GM12872 (cell line): ENCODE measurements at regions not wholly inside any gene's neighbourhood (a gene's known extent, or its start where the extent isn't known, plus 50 kb on each side); places are given as distances from the start of the nearest gene placed in this dataset.

Experiments used
- TF ChIP-seq, protein P1 (sequence below): IDR thresholded peaks from 3 replicates; pipeline ENCODE4 v1.5.1; 2011; ENCODE audit warnings: low read depth, mild to moderate bottlenecking, low read length, moderate library complexity; ENCODE audit not compliant: insufficient read depth

DNA sequence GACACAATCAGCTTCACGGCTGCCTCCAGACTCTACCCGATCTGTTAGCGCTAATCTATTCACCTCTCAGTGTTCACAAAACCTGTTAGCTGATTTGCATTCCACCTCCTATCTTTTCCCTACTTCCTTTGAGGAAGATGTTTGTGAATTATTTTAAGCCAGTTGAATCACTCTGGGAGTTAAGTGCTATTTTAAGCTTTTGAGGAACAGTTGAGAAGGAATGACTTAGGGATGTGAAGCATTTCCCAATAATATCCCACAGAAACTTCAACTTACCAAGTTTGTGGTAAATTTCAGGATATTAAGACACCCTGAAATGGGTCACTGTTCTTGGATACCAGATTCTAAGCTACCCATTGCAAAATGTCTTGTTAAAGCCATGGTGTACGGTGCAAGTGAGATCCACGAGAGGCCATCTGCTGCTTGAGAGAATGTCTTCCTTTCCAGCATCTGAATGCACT is 145.2 kb upstream of the CITED2 start:
- TF ChIP-seq, protein P1, sequence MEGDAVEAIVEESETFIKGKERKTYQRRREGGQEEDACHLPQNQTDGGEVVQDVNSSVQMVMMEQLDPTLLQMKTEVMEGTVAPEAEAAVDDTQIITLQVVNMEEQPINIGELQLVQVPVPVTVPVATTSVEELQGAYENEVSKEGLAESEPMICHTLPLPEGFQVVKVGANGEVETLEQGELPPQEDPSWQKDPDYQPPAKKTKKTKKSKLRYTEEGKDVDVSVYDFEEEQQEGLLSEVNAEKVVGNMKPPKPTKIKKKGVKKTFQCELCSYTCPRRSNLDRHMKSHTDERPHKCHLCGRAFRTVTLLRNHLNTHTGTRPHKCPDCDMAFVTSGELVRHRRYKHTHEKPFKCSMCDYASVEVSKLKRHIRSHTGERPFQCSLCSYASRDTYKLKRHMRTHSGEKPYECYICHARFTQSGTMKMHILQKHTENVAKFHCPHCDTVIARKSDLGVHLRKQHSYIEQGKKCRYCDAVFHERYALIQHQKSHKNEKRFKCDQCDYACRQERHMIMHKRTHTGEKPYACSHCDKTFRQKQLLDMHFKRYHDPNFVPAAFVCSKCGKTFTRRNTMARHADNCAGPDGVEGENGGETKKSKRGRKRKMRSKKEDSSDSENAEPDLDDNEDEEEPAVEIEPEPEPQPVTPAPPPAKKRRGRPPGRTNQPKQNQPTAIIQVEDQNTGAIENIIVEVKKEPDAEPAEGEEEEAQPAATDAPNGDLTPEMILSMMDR, result no peak

DNA sequence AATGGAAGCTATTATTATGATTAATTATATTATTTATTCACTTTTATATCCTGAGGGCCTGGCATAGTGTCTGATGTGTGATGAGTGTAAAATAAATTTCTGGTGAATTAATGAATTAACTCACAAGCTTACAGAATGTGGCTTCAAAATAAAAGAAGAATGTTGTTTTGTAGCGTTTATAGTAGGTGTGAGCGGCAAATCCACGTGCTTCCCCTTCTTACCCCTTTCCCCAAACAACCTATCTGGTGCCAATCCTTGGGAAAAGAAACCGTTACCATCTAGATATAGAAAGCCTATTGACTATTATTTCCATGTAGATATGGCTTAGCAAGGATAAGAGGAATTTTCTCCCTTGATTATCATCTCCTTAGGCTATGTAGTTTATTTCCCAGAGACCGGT is 144.6 kb upstream of the CITED2 start:
- TF ChIP-seq, protein P1, result no peak

DNA sequence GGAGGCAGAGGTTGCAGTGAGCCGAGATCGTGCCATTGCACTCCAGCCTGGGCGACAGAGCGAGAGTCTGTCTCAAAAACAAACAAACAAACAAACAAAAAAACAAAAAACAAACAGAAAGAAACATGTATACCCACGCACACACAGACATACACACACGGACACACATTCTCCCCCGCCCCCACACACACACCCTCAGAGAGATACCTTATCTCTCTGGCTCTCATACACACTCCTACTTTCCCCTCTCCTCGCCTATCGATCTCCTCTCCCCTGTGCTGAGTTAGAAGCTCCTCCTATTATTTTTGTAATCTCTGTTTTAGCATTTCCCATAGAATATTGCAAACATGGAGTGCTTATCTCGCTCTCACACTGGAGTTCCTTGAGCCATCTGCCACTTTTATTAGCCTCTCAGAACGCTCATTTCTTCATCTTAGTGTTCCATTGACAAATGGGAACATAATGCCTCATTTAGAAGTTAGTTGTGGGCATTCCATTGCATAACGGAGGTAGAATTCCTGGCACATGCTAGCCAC is 144.2 kb upstream of the CITED2 start:
- TF ChIP-seq, protein P1, result no peak

DNA sequence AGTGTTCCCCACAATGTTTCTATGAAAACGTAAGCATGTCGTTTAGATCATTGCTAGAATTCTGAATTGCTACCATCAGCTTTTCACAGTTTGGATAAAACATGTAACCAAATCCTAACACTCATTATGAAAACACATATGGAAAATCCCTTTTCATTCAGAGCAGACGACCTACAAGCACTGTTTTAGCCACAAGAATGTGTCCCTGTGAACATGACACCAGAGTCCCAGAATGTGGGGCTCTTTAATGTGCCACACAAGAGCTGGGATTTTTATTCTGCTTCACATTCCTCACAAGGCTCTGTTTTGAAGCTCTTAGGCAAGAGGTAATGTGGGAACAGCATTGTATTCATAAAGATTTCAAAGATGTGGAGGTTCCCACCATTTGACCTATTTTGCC is 141.1 kb upstream of the CITED2 start:
- TF ChIP-seq, protein P1, result no peak

DNA sequence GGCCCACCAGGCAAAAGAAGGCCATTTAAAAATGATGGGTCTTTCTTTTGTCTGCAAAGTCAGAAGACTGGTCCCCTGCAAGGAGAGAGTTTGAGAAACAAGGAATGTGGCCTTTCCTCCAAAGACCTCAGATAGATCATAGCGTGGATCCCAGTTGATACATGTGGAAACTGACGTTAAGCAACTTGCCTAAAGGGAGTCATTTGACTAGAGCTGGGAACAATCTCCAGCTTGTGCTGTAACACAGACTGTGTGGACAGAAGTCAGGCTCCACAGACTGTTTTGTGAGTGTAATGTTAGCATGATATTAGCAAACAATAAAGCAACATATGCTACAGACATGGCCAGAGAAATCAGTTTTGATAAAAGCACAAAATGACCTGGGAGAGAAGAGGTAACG is 140.4 kb upstream of the CITED2 start:
- TF ChIP-seq, protein P1, result no peak

DNA sequence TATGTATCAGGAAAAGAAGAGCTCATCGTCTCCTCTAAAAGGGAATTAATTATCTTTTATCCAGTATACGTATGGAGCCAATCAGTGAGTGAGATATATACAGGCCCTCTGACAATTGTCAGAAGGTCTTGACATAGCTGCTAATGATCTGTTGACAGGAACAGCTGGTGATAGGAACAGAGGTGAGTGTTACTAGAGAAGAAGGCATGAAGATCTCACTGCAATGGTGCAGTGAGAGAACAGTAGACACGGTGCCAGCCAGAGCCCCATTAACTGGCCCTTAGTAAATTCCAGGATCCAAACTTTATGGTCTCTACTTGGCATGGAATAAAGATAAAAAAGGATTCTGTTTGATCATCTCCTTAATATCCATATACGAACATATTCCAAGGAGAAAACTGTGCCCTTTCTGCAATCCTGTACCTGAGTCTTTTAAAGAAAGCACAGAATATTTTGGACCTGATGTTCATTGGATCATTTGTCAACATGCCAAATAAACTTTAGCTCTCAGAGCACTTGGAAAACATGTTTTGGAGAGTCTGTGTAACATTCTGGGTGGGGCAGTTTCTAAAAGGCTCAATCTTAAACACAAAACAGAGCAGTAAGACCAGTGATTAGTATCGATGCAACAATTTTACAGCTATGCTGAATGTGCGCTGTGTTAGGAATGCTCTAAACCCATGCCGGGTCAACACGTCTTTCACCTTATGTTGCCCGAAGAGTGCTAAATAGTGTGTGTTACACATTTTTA is 135.8 kb upstream of the CITED2 start:
- TF ChIP-seq, protein P1, result no peak

DNA sequence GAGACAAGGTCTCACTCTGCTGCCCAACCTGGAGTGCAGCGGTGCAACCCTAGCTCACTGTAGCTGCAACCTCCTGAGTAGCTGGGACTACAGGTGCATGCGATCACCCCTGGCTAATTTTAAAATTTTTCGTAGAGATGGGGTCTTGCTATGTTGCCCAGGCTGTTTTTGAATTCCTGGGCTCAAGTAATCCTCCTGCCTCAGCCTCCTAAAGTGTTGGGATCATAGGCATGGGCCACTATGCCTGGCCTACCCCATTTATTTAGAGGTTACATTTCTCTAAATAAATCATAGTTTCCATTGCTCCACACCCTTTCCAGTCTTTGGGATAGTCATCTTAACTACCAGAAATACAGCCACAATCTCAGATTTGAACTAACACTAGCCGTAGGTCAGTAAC is 134.7 kb upstream of the CITED2 start:
- TF ChIP-seq, protein P1, result no peak
